Breast epithelium (tissue), 3 donors: ENCODE measurements at regions not wholly inside any gene's neighbourhood (a gene's known extent, or its start where the extent isn't known, plus 50 kb on each side); places are given as distances from the start of the nearest gene placed in this dataset.

Experiments
- POLR2A ChIP-seq: fragments of 450-650 bp; IDR thresholded peaks from one replicate; pipeline ENCODE4 v1.6.1; 2016; ENCODE audit warnings: antibody characterized with exemption, mild to moderate bottlenecking, moderate library complexity
- POLR2AphosphoS5 ChIP-seq, 3 donors: sonication (generic); formaldehyde crosslinking; IDR thresholded peaks; one replicate each; pipeline ENCODE4 v1.6.1; 2017; ENCODE audit warnings: antibody characterized with exemption in 3 of 3
- TF ChIP-seq, protein P1 (sequence below), 3 donors: fragments of 450-650 bp; IDR thresholded peaks; one replicate each; pipeline ENCODE4 v1.5.1; 2016 to 2017; ENCODE audit warnings: antibody characterized with exemption in 3 of 3, mild to moderate bottlenecking in 3 of 3, moderate library complexity in 3 of 3

DNA sequence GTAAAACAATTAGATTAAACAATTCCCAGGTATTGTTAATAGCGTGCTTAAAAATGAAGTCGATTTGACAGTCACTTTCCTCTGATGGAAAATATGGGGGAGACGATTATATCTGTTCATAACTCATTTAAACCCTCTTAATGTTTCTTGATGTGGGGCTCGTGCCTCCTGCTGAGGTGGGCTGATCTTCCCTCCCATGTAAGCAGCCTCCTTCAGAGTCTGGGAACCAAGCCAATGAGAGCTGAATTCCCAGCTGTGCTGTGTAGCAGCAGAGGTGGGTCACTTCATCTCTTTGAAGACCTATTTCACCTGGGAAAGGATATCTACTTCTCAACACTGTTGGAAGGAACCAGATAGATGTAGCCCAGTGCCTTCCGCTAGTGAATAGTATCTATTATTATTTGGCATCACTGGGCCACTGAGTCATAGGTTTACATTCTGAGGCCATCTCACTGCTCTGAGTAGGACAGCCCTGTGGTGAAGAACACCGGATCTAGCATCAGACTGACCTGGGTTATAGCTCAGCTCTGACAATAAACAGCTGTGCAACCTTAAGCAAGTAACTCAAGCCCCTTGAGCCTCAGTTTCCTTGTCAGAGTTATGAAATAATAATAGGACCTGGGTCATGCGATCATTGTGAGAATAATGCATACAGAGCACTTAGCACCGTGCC, 85.3 kb upstream of the C16orf82 start:
- TF ChIP-seq POLR2AphosphoS5 (IDR thresholded peaks at IDR 0.05): no peak
- TF ChIP-seq, protein P1, sequence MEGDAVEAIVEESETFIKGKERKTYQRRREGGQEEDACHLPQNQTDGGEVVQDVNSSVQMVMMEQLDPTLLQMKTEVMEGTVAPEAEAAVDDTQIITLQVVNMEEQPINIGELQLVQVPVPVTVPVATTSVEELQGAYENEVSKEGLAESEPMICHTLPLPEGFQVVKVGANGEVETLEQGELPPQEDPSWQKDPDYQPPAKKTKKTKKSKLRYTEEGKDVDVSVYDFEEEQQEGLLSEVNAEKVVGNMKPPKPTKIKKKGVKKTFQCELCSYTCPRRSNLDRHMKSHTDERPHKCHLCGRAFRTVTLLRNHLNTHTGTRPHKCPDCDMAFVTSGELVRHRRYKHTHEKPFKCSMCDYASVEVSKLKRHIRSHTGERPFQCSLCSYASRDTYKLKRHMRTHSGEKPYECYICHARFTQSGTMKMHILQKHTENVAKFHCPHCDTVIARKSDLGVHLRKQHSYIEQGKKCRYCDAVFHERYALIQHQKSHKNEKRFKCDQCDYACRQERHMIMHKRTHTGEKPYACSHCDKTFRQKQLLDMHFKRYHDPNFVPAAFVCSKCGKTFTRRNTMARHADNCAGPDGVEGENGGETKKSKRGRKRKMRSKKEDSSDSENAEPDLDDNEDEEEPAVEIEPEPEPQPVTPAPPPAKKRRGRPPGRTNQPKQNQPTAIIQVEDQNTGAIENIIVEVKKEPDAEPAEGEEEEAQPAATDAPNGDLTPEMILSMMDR (IDR thresholded peaks at IDR 0.05): no peak
- no peak for TF ChIP-seq POLR2A
